ENCODE measurements at regions not wholly inside any gene's neighbourhood (a gene's known extent, or its start where the extent isn't known, plus 50 kb on each side); places are given as distances from the start of the nearest gene placed in this dataset.
A peak's percentile ranks its signal among the peaks of the same experiment; 100 is the strongest.

DNA sequence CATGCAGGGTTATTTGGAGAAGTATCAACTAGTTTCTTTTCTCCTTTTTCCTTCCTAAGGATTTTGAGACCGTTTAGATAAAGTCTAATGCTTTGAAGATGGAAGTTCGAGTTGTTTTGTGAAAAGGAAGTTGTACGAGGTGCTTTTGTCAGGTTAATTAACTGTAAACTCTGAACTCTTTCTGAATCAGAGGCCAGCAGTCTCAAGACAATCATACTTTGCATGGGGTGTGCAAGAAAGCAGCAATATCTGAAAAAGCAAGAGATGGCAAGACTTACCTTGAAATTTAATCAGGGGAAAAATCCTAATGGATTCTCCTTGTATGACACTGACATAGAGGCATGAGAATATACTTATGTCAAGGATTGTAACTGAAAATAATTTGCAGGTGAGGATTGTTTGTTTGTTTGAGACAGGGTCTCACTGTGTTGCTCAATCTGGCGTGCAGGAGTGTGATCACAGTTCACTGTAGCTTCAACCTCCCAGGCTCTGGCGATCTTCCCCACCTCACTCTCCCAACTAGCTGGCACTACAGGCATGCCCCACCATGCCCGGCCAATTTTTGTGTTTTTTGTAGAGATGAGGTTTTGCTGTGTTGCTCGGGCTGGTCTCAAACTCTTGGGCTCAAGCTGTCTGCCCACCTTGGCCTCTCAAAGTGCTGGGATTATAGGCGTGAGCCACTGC is 170.2 kb upstream of the HMGA2 start:
- DNase-seq (ENCODE audit: low read depth in 2 of 2) = no peak

DNA sequence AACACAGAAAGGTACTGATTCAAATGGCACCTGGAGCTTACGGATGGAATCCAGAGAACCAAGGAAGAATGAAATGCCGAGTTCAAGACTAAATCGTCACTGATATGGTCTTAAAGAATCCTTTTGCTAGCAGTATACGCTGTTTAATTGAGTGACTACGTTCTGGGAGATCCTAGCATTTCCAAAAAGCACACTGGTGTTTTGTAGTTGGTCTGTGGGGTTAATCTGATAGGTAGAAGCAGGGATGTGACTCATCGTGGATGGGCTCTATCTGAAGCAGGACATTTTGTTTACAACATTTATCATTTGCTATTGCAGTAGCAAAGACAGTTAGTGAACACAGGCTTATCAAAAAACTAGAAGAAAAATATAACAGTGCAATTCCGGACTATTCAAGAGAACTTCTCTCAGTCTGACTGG is 169.2 kb upstream of the HMGA2 start:
- no peak for DNase-seq (ENCODE audit: low read depth in 2 of 2)

- DNase-seq (ENCODE audit: low read depth in 2 of 2) = no peak
Measured at GRCh38 chr12:65656156-65656882, 168.0 kb upstream of the HMGA2 start.

DNA sequence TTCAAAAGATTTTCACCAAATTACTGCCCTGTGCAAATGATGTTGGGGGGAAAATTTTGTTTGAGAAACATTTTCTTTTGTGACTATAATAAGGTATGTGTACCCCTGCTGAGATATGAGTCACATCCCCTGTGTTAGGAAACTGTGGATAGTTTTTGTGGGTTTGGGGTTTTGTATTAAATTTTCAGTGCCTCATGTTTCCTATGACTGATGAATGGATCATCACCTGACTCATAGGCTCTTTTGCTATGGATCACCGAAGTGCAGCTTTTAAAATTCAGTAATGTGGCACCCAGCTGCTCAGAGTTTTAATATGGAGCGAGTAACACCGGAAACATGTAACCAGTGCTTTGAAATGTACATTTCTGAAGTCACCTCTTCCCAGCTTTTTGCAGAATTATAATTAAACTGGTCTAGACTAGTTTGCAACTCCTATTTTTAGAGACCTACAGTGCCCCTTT is 167.4 kb upstream of the HMGA2 start:
- peak; percentile 99 for DNase-seq (ENCODE audit: low read depth in 2 of 2)

- no peak for DNase-seq (ENCODE audit: low read depth in 2 of 2)
Measured at GRCh38 chr12:65657635-65658034, 166.6 kb upstream of the HMGA2 start.

GRCh38 chr12:65658360-65658759 is 165.9 kb upstream of the HMGA2 start:
- no peak for DNase-seq (ENCODE audit: low read depth in 2 of 2)

DNA sequence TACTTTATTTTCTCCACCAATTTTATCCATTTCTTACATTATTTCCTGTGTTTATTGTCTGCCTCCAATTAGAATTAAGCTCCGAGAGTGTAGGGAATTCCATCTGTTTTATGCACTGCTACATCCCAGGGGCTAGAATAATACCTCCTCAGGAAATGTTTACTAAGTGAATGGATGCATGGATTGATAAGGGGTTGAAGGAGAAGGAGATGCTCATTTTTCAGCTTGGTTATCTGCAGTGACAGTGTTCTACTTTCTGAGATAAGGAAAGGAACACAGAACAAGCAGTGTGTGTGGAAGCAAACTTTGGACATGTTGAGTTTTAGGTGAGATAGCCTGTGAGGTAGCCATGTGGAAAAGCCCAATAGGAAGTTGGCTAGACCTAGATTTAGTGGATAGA is 164.6 kb upstream of the HMGA2 start:
- DNase-seq (ENCODE audit: low read depth in 2 of 2) = no peak

DNA sequence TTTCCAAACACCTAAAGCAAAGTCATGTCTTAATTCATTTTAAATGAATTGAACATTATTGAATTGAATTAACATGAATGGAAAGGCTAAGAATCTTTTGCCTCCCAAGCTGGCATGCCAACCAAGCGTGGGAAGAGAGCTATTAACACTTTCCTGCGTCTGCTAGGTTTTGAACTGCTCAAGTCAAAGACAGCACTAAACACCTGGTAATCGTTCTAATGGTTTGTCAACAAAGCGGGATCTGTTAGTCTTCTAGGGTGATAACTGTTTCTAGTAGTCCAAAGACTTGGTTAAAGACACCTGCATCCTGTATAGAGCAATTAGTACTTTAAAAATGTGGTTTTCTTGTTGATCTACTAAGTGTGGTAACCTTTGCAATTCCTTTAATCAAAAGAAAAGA is 164.2 kb upstream of the HMGA2 start:
- DNase-seq (ENCODE audit: low read depth in 2 of 2) = no peak

GRCh38 chr12:65660836-65661235 is 163.4 kb upstream of the HMGA2 start:
- DNase-seq (ENCODE audit: low read depth in 2 of 2) = no peak

GRCh38 chr12:65662590-65662989 is 161.7 kb upstream of the HMGA2 start:
- DNase-seq (ENCODE audit: low read depth in 2 of 2) = no peak

DNA sequence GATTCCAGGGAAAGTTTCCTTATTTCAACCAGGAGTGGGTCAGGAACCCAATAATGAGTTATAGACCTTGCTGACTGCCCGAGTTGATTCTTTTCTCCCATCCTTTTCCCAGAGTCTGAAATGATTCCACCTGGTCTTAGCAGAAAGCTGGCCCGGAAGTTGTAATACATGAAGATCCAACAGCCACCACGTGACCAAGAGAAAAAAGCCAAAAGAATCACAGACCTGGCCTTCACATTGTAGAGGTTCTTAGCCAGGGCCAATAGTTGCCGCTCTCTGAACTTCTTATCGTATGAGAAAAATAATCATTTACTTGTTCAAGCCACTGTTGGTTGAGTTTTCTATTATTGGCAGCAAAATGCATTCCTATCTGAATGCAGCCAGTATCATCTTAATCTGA is 161.2 kb upstream of the HMGA2 start:
- DNase-seq (ENCODE audit: low read depth in 2 of 2) = no peak

- DNase-seq (ENCODE audit: low read depth in 2 of 2) = no peak
Measured at GRCh38 chr12:65663648-65664047, 160.6 kb upstream of the HMGA2 start.

DNA sequence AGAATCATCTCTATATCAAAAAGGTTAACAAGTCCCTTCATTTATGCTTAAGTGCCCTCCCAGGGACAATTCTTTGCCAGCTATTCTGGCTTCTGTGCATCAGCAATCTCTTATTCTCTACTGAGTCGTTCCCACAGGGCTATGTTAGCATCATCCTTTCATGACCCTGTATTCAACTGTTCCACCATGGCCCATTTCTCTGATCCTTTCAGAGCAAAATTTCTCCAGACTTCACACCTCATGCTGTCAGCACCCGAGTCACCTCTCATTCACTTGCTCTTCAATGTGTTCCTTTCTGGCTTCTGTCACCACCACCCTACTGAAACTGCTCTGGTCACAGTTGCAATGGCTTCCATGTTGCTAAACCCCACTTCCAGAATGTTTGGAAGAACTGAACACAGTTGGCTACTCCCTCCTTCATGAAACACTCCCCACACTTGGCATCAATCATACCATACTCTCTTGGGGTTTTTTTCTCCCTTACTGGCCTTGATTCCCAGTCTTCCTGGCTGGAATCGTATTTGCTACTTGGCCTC is 159.5 kb upstream of the HMGA2 start:
- no peak for DNase-seq (ENCODE audit: low read depth in 2 of 2)

DNA sequence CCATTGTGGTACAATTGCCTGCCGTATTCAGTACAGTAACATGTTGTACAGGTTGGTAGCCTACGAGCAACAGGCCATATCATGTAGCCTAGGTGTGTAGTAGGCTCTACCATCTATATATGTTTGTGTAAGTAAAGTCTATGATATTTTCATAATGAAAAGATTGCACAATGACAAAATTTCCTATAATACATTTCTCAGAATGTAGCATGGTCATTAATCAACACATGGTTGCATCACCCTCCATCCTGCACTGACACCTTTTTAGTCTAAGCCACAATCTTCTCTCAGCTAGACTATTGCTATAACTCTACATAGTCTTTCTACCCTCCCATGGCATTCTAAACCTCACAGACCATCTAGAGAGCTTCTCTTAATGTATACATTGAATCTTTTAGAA is 158.5 kb upstream of the HMGA2 start:
- DNase-seq (ENCODE audit: low read depth in 2 of 2) = no peak

DNA sequence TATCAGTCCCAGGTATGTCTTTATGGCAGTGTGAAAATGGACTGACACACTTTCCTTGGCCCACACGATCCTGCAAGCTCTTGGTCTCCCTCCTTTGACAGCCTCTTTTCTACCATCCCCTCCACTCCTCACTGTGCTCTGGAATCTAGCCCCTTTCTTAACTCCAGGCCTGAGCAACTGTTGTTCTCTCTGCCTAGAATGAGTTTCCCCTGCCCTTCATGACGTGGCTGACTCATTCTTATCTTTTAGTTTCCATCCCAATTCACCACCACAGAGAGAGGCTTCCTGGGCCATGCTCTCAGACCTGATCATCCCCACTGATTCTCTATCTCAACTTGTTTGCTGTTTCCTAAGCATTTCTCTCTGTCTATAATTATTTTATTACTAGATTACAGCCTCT is 157.4 kb upstream of the HMGA2 start:
- DNase-seq (ENCODE audit: low read depth in 2 of 2) = no peak

GRCh38 chr12:65667932-65668331 is 156.4 kb upstream of the HMGA2 start:
- no peak for DNase-seq (ENCODE audit: low read depth in 2 of 2)

DNA sequence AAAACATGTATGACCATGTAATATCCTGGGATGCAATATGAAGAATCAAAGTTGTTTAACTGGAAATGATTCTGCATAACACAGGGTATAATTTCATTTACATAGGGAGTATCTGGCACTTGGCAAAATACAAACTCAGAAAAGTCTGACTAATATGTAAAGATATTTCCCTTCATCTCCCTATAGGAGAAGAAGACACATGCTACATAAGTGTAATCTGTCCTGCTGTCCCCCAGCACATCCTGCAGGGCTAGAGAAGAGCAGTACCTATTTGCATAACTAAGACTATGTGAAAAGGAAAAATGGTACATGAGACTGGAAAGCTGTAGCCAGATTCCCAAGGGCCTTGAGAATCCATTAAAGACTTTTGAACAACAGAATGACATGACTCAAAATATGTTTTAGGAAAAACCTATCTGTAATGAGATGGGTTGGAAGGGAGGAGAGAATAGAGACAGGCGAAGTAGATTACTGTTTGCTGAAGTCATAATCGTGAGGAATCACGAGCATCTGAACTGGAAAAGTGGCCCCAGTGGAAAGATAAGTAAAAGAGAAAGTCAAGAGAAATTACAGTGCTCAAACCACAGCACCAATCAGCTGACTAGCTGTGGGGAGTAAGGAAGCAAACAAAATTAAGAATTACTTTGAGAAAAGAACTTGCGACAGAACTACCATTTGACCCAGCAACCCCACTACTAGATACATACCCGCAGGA is 155.1 kb upstream of the HMGA2 start:
- DNase-seq (ENCODE audit: low read depth in 2 of 2) = no peak

DNA sequence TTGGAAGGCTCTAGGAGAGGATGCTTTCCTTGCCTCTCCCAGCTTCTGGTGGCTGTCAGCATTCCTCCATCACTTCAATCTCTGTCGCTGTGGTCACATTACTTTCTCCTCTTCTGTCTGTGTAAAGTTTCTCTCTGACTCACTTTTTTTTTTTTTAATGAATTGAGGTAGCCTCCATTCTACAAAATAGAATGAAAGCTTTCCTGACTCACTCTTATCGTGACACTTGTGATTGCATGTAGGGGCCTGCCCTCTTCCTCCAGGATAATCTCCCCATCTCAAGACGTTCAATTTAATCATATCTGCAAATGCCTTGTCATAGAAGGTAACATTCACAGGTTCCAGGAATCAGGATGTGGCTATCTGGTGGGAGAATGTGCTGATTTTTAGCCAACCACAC is 153.5 kb upstream of the HMGA2 start:
- DNase-seq (ENCODE audit: low read depth in 2 of 2) = no peak

- no peak for DNase-seq (ENCODE audit: low read depth in 2 of 2)
Measured at GRCh38 chr12:65672441-65672840, 151.8 kb upstream of the HMGA2 start.

DNA sequence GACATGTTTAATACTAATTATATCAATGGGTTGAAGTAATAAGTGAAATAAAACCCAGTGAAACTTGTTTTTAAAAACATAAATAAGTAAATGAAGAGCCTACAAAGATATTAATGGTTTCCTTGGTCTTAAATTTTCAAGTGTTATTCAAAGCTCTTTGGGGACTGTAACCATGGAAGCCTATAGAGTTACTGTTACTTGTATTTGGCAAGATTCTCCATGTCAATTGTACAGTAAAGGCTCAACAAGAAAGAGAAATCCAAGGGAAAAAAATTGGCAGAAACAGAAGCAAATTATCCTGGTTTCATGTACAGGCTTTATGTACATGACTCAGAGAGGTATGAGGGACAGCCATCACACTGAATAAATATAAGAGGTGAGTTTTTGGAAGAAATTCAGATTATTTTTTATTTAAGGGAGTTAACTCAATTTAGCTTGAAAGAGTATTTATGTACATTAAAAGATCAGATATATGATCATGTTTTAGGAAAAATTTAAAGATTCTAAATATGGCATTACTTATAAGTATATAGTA is 151.1 kb upstream of the HMGA2 start:
- DNase-seq (ENCODE audit: low read depth in 2 of 2) = no peak

DNA sequence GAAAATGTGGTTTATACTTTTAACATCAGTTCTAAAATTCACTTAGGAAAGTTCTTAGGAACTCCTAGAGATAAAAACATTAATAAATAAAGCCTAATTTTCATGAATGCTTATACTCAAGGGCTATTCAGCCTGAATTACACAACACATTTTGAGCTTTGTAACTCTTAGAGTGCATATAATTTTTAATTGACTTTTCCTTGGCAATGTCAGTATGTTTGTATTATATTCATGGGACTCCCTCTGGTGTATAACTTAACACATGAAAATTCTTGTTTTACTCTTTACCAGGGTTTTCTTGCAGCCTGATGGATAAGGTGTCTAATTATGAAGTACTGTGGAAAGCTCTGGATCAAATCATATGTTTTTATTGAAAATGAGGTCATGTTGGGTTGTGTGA is 150.6 kb upstream of the HMGA2 start:
- DNase-seq (ENCODE audit: low read depth in 2 of 2) = no peak

GRCh38 chr12:65675141-65675621 is 149.1 kb upstream of the HMGA2 start:
- DNase-seq (ENCODE audit: low read depth in 2 of 2) = no peak
